ENCODE measurements at regions not wholly inside any gene's neighbourhood (a gene's known extent, or its start where the extent isn't known, plus 50 kb on each side); places are given as distances from the start of the nearest gene placed in this dataset.

GRCh38 chr17:52790359-52790955 lies 631.9 kb upstream of the CA10 start:
- H3K4me3 ChIP-seq (ENCODE audit: low read depth, low read length), result no peak overlapping the region
- no peak for TF ChIP-seq CTCF (IDR thresholded peaks at IDR 0.05; ENCODE audit: low read depth, low read length, missing control alignments)
- no peak for DNase-seq (ENCODE audit: low read depth)

- H3K4me3 ChIP-seq (ENCODE audit: low read depth, low read length), result no peak overlapping the region
- no peak for TF ChIP-seq CTCF (IDR thresholded peaks at IDR 0.05; ENCODE audit: low read depth, low read length, missing control alignments)
- no peak for DNase-seq (ENCODE audit: low read depth)
These were observed 631.3 kb upstream of the CA10 start for GRCh38 chr17:52789829-52790228.

GRCh38 chr17:52776234-52776633 lies 617.7 kb upstream of the CA10 start:
- no peak overlapping the region for H3K4me3 ChIP-seq (ENCODE audit: low read depth, low read length)
- DNase-seq (ENCODE audit: low read depth), result no peak
- TF ChIP-seq CTCF (IDR thresholded peaks at IDR 0.05; ENCODE audit: low read depth, low read length, missing control alignments), result no peak

- H3K4me3 ChIP-seq (ENCODE audit: low read depth, low read length), result no peak overlapping the region
- TF ChIP-seq CTCF (IDR thresholded peaks at IDR 0.05; ENCODE audit: low read depth, low read length, missing control alignments), result no peak
These were observed 604.3 kb upstream of the CA10 start for GRCh38 chr17:52762794-52763167.

GRCh38 chr17:52762147-52762793 lies 603.8 kb upstream of the CA10 start:
- H3K4me3 ChIP-seq (ENCODE audit: low read depth, low read length), result no peak overlapping the region
- DNase-seq (ENCODE audit: low read depth), result no peak
- TF ChIP-seq CTCF (IDR thresholded peaks at IDR 0.05; ENCODE audit: low read depth, low read length, missing control alignments), result no peak

More at GRCh38 chr17:52762794-52763167, 604.3 kb upstream of the CA10 start:
- no peak for DNase-seq (ENCODE audit: low read depth)

- no peak for TF ChIP-seq CTCF (IDR thresholded peaks at IDR 0.05; ENCODE audit: low read depth, low read length, missing control alignments)
- no peak for DNase-seq (ENCODE audit: low read depth)
- no peak overlapping the region for H3K4me3 ChIP-seq (ENCODE audit: low read depth, low read length)
These were observed 601.4 kb upstream of the CA10 start for GRCh38 chr17:52759864-52760263.

- TF ChIP-seq CTCF (IDR thresholded peaks at IDR 0.05; ENCODE audit: low read depth, low read length, missing control alignments), result no peak
These were observed 600.0 kb upstream of the CA10 start for GRCh38 chr17:52758481-52758880.

More at GRCh38 chr17:52758481-52758880, 600.0 kb upstream of the CA10 start:
- DNase-seq (ENCODE audit: low read depth), result no peak
- H3K4me3 ChIP-seq (ENCODE audit: low read depth, low read length), result no peak overlapping the region
